WERI-Rb-1 (cell line): ENCODE measurements at regions not wholly inside any gene's neighbourhood (a gene's known extent, or its start where the extent isn't known, plus 50 kb on each side); places are given as distances from the start of the nearest gene placed in this dataset.

Experiments used
- DNase-seq: peaks from one replicate; pipeline ENCODE4 v3.0.0-alpha.2; 2020
- H3K27ac ChIP-seq: fragments of 250-450 bp; sonication (Bioruptor Pico); 2 replicates; pipeline ENCODE4 v1.5.1; 2020; ENCODE audit warnings: mild to moderate bottlenecking, moderate library complexity
- H3K27me3 ChIP-seq: fragments of 250-450 bp; sonication (Bioruptor Pico); 2 replicates; pipeline ENCODE4 v1.5.1; 2021; ENCODE audit warnings: mild to moderate bottlenecking, low read depth, moderate library complexity; ENCODE audit not compliant: insufficient read depth, severe bottlenecking
- H3K36me3 ChIP-seq: fragments of 250-450 bp; sonication (Bioruptor Pico); 2 replicates; pipeline ENCODE4 v1.5.1; 2020; ENCODE audit warnings: mild to moderate bottlenecking, moderate library complexity
- H3K4me3 ChIP-seq: 2 replicates; pipeline ENCODE4 v1.5.1; 2011; ENCODE audit warnings: low read depth, mild to moderate bottlenecking, control low read depth, low read length
- H3K9me3 ChIP-seq: fragments of 250-450 bp; sonication (Bioruptor Pico); 2 replicates; pipeline ENCODE4 v1.5.1; 2021; ENCODE audit warnings: mild to moderate bottlenecking, moderate library complexity; ENCODE audit not compliant: severe bottlenecking
- CTCF ChIP-seq: IDR thresholded peaks from 2 replicates; pipeline ENCODE4 v1.5.1; 2011; ENCODE audit warnings: low read depth, mild to moderate bottlenecking, control low read depth, inconsistent platforms, low read length

GRCh38 chr9:108054131-108054630 is 564.6 kb upstream of the KLF4 start:
- Histone ChIP-seq H3K36me3 (no peaks in the 10 kb centered on the region), H3K27me3 (no peaks in the 10 kb centered on the region), H3K4me3 (no peak overlapping the region), H3K27ac (no peak overlapping the region), H3K9me3 (no peaks in the 10 kb centered on the region)
- TF ChIP-seq CTCF = no peak
- DNase-seq = no peak

- no peak overlapping the region for H3K27ac ChIP-seq
These were observed 564.0 kb upstream of the KLF4 start for GRCh38 chr9:108053555-108054061.

GRCh38 chr9:108052431-108053080 is 563.0 kb upstream of the KLF4 start:
- H3K27ac ChIP-seq = no peak overlapping the region
- no peaks in the 10 kb centered on the region for H3K36me3 ChIP-seq
- no peak for DNase-seq
- TF ChIP-seq CTCF = no peak
- no peak overlapping the region for H3K4me3 ChIP-seq
- H3K9me3 ChIP-seq = no peaks in the 10 kb centered on the region
- H3K27me3 ChIP-seq = no peaks in the 10 kb centered on the region

More at GRCh38 chr9:108053555-108054061, 564.0 kb upstream of the KLF4 start:
- H3K36me3 ChIP-seq = no peaks in the 10 kb centered on the region
- H3K4me3 ChIP-seq = no peak overlapping the region
- no peaks in the 10 kb centered on the region for H3K9me3 ChIP-seq
- H3K27me3 ChIP-seq = no peaks in the 10 kb centered on the region
- no peak for TF ChIP-seq CTCF
- DNase-seq = peak; percentile 22

GRCh38 chr9:108050894-108051293 is 561.3 kb upstream of the KLF4 start:
- Histone ChIP-seq H3K4me3 (no peak overlapping the region), H3K36me3 (no peaks in the 10 kb centered on the region), H3K9me3 (no peaks in the 10 kb centered on the region), H3K27me3 (no peaks in the 10 kb centered on the region), H3K27ac (no peak overlapping the region)
- TF ChIP-seq CTCF = no peak
- no peak for DNase-seq

- Histone ChIP-seq H3K27me3 (no peaks in the 10 kb centered on the region), H3K9me3 (no peaks in the 10 kb centered on the region), H3K36me3 (no peaks in the 10 kb centered on the region), H3K4me3 (no peak overlapping the region), H3K27ac (no peak overlapping the region)
- no peak for DNase-seq
- no peak for TF ChIP-seq CTCF
These were observed 560.3 kb upstream of the KLF4 start for GRCh38 chr9:108049671-108050494.
